ENCODE measurements at regions not wholly inside any gene's neighbourhood (a gene's known extent, or its start where the extent isn't known, plus 50 kb on each side); places are given as distances from the start of the nearest gene placed in this dataset.

DNA sequence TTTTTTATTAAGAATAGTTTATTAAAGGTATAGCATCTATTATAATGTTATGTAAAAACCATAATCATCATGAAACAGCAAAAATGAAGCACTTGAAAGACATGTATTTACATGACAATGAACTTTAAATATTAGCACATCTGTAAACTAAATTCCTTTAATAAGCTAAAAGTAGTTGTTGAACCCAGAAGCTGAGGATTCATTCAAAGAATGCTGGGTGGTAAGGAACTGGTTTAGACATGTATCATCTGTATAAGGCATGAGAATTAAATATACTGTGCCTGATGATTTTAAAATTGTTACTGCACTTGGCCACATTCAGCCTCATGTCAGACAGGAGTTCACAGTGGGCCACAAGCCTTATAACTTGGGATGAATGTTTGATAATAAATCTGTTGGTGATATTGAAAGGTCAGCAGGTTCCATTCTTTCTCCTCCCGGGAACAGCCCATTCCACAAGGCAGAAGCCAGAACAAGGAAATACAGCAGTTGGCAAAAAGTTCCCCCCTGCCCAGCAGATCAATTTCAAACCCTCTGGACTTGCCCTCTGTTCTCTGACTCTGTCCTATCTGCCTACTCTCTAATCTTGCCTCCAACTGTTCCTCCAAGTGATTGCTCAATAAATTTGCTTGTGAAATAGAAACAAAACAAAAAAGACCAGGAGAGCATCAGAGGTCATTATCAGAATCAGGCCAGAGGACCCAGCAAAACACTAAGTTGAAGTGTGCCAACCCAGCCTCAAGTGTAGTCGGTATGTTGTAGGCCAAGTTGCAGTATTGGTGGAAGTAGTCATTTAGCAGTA, 49.8 kb upstream of the TEX264 start:
- Mint-ChIP-seq H3K4me1 (peaks cover 27% of the 10 kb centered on the region), H3K9me3 (no peaks in the 10 kb centered on the region), H3K36me3 (ENCODE audit: low read depth) (peaks cover 3% of the 10 kb centered on the region), H3K4me3 (no peak overlapping the region), H3K27ac (peak overlapping the region in 1 of 3 experiments; percentile 15), H3K27me3 (ENCODE audit: low read depth) (no peaks in the 10 kb centered on the region)
- TF ChIP-seq, protein P1, sequence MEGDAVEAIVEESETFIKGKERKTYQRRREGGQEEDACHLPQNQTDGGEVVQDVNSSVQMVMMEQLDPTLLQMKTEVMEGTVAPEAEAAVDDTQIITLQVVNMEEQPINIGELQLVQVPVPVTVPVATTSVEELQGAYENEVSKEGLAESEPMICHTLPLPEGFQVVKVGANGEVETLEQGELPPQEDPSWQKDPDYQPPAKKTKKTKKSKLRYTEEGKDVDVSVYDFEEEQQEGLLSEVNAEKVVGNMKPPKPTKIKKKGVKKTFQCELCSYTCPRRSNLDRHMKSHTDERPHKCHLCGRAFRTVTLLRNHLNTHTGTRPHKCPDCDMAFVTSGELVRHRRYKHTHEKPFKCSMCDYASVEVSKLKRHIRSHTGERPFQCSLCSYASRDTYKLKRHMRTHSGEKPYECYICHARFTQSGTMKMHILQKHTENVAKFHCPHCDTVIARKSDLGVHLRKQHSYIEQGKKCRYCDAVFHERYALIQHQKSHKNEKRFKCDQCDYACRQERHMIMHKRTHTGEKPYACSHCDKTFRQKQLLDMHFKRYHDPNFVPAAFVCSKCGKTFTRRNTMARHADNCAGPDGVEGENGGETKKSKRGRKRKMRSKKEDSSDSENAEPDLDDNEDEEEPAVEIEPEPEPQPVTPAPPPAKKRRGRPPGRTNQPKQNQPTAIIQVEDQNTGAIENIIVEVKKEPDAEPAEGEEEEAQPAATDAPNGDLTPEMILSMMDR (IDR thresholded peaks at IDR 0.05; ENCODE audit: unreplicated experiment in 3 of 3) = no peak

All from nephron (organoid).